ENCODE measurements at regions not wholly inside any gene's neighbourhood (a gene's known extent, or its start where the extent isn't known, plus 50 kb on each side); places are given as distances from the start of the nearest gene placed in this dataset.

DNA sequence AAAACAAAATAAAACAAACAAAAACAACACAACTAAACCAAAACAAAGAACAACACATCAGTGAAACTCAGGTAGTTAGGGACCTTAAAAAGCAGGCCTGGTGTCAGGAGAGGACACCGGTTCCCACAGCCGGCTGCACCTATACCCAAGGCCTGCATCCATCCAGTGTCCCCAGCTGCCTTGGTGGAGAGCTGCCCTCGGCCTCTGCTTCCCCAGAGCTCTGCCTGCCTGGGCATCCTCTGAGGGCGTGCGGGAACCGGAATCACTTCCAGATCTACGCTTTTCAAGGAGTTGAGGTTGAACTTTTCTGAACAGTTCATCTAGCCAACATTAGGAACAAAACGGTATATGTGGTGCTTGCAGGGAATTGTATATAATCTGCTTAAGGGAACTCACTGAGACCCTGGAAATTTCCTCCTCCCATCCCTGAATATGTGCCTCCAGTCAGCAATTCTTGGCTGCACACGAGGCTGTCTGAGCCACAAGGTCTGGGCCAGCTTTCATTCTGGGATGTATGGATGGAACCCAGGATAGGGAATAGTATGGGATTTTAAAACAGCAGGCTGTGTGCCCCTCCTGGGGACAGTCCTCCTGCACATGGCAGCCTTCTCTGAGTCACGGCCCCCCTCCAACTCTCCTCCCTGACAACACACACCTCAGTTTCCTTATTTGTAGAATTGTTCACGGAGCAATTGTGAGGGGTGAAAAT is 319.0 kb upstream of the RTL1 start:
- H3K27ac ChIP-seq = no peak overlapping the region
- DNase-seq (ENCODE audit: low spot score) = no peak
- intact Hi-C loops (cut with DNase I) = no loop called here
- H3K36me3 ChIP-seq = no peaks in the 10 kb centered on the region
- 92% methylated on average over 11 of the region's 11 CpGs for WGBS
- H3K9me3 ChIP-seq = no peaks in the 10 kb centered on the region
- no peaks in the 10 kb centered on the region for H3K27me3 ChIP-seq (replicated peaks; ENCODE audit: insufficient read depth)
- TF ChIP-seq, protein P1, sequence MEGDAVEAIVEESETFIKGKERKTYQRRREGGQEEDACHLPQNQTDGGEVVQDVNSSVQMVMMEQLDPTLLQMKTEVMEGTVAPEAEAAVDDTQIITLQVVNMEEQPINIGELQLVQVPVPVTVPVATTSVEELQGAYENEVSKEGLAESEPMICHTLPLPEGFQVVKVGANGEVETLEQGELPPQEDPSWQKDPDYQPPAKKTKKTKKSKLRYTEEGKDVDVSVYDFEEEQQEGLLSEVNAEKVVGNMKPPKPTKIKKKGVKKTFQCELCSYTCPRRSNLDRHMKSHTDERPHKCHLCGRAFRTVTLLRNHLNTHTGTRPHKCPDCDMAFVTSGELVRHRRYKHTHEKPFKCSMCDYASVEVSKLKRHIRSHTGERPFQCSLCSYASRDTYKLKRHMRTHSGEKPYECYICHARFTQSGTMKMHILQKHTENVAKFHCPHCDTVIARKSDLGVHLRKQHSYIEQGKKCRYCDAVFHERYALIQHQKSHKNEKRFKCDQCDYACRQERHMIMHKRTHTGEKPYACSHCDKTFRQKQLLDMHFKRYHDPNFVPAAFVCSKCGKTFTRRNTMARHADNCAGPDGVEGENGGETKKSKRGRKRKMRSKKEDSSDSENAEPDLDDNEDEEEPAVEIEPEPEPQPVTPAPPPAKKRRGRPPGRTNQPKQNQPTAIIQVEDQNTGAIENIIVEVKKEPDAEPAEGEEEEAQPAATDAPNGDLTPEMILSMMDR (IDR thresholded peaks at IDR 0.05) = no peak
- no peak for TF ChIP-seq POLR2A (IDR thresholded peaks at IDR 0.05)
- no peak for TF ChIP-seq POLR2AphosphoS5 (IDR thresholded peaks at IDR 0.05)
- no peaks in the 10 kb centered on the region for H3K4me1 ChIP-seq (replicated peaks)
- no peak overlapping the region for H3K4me3 ChIP-seq

DNA sequence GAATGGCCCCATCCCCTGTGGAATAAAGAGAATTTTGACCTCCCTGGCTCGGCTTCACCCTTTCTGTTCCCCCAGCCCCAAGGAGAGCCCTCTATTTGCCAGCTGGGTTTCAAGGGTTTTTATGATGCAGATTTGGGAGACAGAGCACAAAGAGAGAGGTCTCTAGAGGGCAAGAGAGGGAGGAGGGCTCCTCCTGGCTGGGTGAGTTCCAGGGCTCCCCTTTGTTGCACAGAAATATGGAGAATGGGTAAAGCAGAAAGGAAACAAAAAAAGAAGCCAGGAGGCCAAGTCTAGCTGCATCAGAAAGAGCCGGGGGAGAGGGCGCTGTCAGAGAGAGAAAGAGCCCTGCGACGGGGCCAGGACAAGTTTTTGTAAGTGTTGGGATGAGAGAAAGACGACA is 319.6 kb upstream of the RTL1 start:
- DNase-seq (ENCODE audit: low spot score) = no peak
- H3K36me3 ChIP-seq = no peaks in the 10 kb centered on the region
- intact Hi-C loops (cut with DNase I) = no loop called here
- 81% methylated on average over 6 of the region's 6 CpGs for whole genome bisulfite sequencing
- no peaks in the 10 kb centered on the region for H3K4me1 ChIP-seq (replicated peaks)
- H3K9me3 ChIP-seq = no peaks in the 10 kb centered on the region
- H3K27ac ChIP-seq = no peak overlapping the region
- TF ChIP-seq POLR2A (IDR thresholded peaks at IDR 0.05) (no peak), POLR2AphosphoS5 (IDR thresholded peaks at IDR 0.05) (no peak)
- TF ChIP-seq, protein P1 (IDR thresholded peaks at IDR 0.05) = no peak
- H3K4me3 ChIP-seq = no peak overlapping the region
- H3K27me3 ChIP-seq (replicated peaks; ENCODE audit: insufficient read depth) = no peaks in the 10 kb centered on the region

DNA sequence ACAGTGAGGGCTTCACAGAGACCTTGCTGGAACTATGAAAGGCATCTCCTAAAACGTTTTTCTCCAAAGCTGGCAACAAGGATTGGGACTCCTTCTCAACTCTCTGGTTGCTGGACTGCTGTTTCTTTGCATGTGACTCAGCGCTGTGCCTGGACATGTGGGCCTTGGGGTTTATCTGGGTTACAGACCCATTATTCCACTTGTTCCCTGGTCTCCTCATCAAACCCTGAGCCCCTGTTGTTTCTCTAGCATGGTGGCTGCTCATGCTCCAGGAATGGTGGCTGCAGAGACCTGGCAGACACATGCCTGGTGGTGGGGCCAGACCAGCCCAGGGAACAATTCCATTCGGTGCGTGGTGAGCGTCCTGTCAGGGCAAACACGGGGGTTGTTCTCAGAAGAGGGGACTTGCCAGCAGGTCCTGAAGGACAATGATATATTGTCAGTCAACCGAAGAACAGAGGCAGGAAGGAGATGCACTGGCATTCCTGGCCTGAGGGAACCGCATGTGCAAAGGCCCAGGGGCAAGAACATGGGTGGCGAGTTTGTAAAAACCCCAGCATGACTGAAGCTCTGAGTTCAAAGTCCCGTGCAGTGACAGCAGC is 320.1 kb upstream of the RTL1 start:
- 87% methylated on average over 10 of the region's 10 CpGs for WGBS
- no peak overlapping the region for H3K27ac ChIP-seq
- TF ChIP-seq POLR2AphosphoS5 (IDR thresholded peaks at IDR 0.05) (no peak), POLR2A (IDR thresholded peaks at IDR 0.05) (no peak)
- TF ChIP-seq, protein P1 (IDR thresholded peaks at IDR 0.05) = no peak

DNA sequence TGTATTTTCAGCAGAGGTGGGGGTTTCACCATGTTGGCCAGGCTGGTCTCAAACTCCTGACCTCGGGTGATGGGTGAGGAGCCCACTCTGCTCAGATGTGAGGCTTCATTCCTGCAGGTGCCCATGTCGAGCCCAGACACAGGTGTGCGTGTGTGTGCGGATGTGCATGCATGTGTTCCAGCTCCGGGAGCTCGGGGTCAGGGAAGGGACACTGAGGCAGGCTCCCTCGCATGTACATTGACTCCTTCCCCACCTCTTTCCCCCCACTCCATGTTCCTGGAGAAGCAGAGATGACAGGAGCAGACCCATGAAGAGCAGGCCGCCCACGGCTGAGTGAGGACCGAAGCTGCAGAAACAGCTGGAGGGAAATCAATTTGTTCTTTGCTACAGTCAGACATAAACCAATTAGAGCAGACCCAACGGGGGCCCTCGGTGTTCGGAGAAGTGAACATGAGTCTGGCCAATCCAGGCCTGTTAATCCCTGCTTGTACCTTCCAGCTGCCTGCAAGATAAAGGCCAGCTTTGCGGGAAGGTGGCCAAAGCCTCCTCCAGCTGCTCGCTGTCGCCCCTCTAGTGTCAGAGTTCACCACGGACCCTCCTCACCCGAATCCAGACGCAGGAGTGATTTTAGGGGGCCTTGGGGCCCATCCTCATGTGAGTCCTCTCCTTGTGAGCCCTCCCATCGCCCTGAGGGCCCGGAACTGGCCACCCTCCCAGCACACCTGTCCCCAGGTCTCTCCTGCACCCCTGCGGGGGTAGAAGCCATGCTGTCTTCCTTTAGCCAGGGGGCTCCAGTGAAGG is 321.0 kb upstream of the RTL1 start:
- Histone ChIP-seq H3K9me3 (no peaks in the 10 kb centered on the region), H3K4me1 (replicated peaks) (no peaks in the 10 kb centered on the region), H3K27ac (no peak overlapping the region), H3K4me3 (no peak overlapping the region), H3K36me3 (no peaks in the 10 kb centered on the region), H3K27me3 (replicated peaks; ENCODE audit: insufficient read depth) (no peaks in the 10 kb centered on the region)
- 66% methylated on average over 22 of the region's 22 CpGs for WGBS
- DNase-seq (ENCODE audit: low spot score) = no peak
- intact Hi-C loops (cut with DNase I) = no loop called here
- no peak for TF ChIP-seq POLR2AphosphoS5 (IDR thresholded peaks at IDR 0.05)
- TF ChIP-seq, protein P1 (IDR thresholded peaks at IDR 0.05) = no peak
- no peak for TF ChIP-seq POLR2A (IDR thresholded peaks at IDR 0.05)

More for the DNA sequence above, 320.1 kb upstream of the RTL1 start:
- no peaks in the 10 kb centered on the region for H3K36me3 ChIP-seq
- H3K4me1 ChIP-seq (replicated peaks) = no peaks in the 10 kb centered on the region
- no peaks in the 10 kb centered on the region for H3K9me3 ChIP-seq
- H3K4me3 ChIP-seq = no peak overlapping the region
- no peaks in the 10 kb centered on the region for H3K27me3 ChIP-seq (replicated peaks; ENCODE audit: insufficient read depth)
- DNase-seq (ENCODE audit: low spot score) = no peak
- intact Hi-C loops (cut with DNase I) = no loop called here

Measured in prostate gland (tissue), 2 donors.